ENCODE measurements at regions not wholly inside any gene's neighbourhood (a gene's known extent, or its start where the extent isn't known, plus 50 kb on each side); places are given as distances from the start of the nearest gene placed in this dataset.

DNA sequence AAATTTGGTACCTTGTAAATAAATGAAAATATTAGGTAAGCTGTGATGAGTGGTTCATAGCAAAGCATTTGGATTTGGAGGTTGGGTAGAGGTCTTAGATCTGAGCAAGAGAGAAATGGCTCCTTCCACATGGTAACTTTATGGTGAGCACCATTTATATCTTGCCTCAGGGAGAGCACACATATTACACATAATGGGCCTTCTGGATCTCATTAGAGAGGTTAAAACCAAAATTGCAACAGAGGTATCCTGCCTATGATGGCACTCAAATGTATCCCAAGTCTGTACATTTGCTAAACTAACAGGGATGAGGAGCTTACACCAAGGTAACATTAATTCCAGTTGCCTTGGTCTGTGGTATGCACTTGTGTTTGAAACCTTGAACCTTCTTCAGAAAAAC lies 87.1 kb upstream of the PUDP start:
- Histone ChIP-seq H3K36me3 (ENCODE audit: insufficient read depth, low read length) (no peaks in the 10 kb centered on the region), H3K4me1 (ENCODE audit: insufficient read depth, low read length) (no peaks in the 10 kb centered on the region), H3K4me3 (ENCODE audit: low read length) (no peak overlapping the region), H3K27me3 (ENCODE audit: insufficient read depth, low read length) (no peaks in the 10 kb centered on the region), H2AFZ (ENCODE audit: low read depth, low read length) (no peak overlapping the region), H3K9me3 (ENCODE audit: low read length) (no peaks in the 10 kb centered on the region)

DNA sequence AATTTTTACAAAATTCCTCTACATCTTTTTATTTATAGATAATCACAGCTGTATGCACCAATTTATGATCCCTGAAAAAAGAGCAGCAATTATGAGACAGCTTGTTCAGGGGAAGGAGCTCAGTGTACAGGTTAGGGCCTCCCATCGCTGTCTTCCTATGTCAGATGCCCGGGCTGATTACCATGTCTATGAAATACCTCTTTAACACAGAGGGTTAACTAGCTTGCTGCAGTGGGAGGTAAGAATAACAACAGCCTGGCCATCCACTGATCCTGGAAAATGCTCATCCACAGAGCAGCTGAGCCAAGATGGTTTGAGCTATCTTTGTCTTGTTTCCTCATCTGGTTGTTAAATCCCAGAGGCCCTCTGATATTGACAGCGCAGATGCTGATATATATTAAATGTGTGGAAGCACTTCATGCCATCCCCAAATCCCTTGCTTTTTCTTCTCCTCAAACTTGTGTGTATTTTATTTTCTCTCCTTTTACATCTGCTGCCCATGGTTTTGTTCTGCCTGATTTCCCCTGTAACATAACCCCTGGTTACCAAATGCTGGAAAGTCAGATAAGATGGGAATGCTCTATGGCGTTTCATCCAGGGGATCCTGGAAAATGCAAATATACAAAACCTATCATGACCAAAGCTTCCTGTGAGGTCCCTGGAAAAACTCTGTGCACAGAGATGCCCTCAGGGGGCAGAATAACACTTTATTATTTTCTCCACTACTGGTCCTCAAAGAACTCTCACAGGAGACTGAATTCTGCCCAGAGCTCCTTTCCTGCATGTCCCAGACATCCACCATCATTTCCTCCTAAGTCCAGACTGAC lies 85.8 kb upstream of the PUDP start:
- no peaks in the 10 kb centered on the region for H3K36me3 ChIP-seq (ENCODE audit: insufficient read depth, low read length)
- H3K27me3 ChIP-seq (ENCODE audit: insufficient read depth, low read length), result no peaks in the 10 kb centered on the region
- no peak overlapping the region for H2AFZ ChIP-seq (ENCODE audit: low read depth, low read length)
- H3K9me3 ChIP-seq (ENCODE audit: low read length), result no peaks in the 10 kb centered on the region
- H3K4me3 ChIP-seq (ENCODE audit: low read length), result no peak overlapping the region
- H3K4me1 ChIP-seq (ENCODE audit: insufficient read depth, low read length), result no peaks in the 10 kb centered on the region

- Histone ChIP-seq H3K27me3 (ENCODE audit: insufficient read depth, low read length) (no peaks in the 10 kb centered on the region), H3K4me3 (ENCODE audit: low read length) (no peak overlapping the region), H2AFZ (ENCODE audit: low read depth, low read length) (no peak overlapping the region)
These were observed 80.3 kb upstream of the PUDP start for GRCh38 chrX:7228226-7228625.

GRCh38 chrX:7225338-7225737 lies 77.4 kb upstream of the PUDP start:
- H3K36me3 ChIP-seq (ENCODE audit: insufficient read depth, low read length), result no peaks in the 10 kb centered on the region
- H3K9me3 ChIP-seq (ENCODE audit: low read length), result no peaks in the 10 kb centered on the region
- no peaks in the 10 kb centered on the region for H3K27me3 ChIP-seq (ENCODE audit: insufficient read depth, low read length)
- no peaks in the 10 kb centered on the region for H3K4me1 ChIP-seq (ENCODE audit: insufficient read depth, low read length)
- H3K4me3 ChIP-seq (ENCODE audit: low read length), result no peak overlapping the region
- H2AFZ ChIP-seq (ENCODE audit: low read depth, low read length), result no peak overlapping the region

More at GRCh38 chrX:7228226-7228625, 80.3 kb upstream of the PUDP start:
- Histone ChIP-seq H3K9me3 (ENCODE audit: low read length) (no peaks in the 10 kb centered on the region), H3K36me3 (ENCODE audit: insufficient read depth, low read length) (no peaks in the 10 kb centered on the region), H3K4me1 (ENCODE audit: insufficient read depth, low read length) (no peaks in the 10 kb centered on the region)

DNA sequence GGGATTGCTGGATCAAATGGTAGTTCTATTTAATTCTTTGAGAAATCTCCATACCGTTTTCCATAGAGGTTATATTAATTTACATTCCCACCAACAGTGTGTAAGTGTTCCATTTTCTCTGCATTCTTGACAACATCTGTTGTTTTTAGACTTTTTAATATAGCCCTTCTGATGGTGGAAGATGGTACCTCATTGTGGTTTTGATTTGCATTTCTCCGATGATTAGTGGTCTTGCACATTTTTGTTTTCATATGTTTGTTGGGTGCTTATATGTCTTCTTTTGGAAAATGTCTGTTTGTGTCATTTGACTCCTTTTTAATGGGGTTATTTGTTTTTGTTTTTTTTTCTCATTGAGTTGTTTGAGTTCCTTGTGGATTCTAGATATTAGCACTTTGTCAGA lies 75.3 kb upstream of the PUDP start:
- H3K4me1 ChIP-seq (ENCODE audit: insufficient read depth, low read length), result no peaks in the 10 kb centered on the region
- H3K9me3 ChIP-seq (ENCODE audit: low read length), result no peaks in the 10 kb centered on the region
- no peak overlapping the region for H2AFZ ChIP-seq (ENCODE audit: low read depth, low read length)
- H3K36me3 ChIP-seq (ENCODE audit: insufficient read depth, low read length), result no peaks in the 10 kb centered on the region
- H3K27me3 ChIP-seq (ENCODE audit: insufficient read depth, low read length), result no peaks in the 10 kb centered on the region
- H3K4me3 ChIP-seq (ENCODE audit: low read length), result no peak overlapping the region

DNA sequence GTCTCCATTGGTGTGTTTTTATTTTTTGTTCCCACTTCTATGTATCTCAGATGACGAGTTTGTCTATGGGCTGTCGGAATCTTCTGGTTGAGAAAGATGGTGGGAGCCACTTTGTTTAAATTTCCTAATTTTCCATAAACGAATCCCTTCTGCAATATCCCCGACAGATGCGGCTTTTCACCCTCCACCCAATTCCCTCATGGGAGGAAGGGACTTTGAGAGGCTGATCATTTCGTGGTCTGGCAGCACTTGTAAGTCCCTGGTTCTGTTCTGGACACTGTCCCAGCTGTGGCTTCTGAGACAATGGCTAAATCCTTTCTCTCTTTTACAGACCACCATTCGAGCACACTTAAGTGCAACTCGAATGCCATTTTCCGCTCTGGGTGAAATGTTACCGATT lies 72.2 kb upstream of the PUDP start:
- no peaks in the 10 kb centered on the region for H3K9me3 ChIP-seq (ENCODE audit: low read length)
- no peak overlapping the region for H3K4me3 ChIP-seq (ENCODE audit: low read length)
- H3K4me1 ChIP-seq (ENCODE audit: insufficient read depth, low read length), result no peaks in the 10 kb centered on the region
- no peaks in the 10 kb centered on the region for H3K27me3 ChIP-seq (ENCODE audit: insufficient read depth, low read length)
- no peaks in the 10 kb centered on the region for H3K36me3 ChIP-seq (ENCODE audit: insufficient read depth, low read length)
- no peak overlapping the region for H2AFZ ChIP-seq (ENCODE audit: low read depth, low read length)

GRCh38 chrX:7219153-7219705 lies 71.3 kb upstream of the PUDP start:
- Histone ChIP-seq H3K9me3 (ENCODE audit: low read length) (no peaks in the 10 kb centered on the region), H3K27me3 (ENCODE audit: insufficient read depth, low read length) (no peaks in the 10 kb centered on the region), H3K4me3 (ENCODE audit: low read length) (no peak overlapping the region), H3K36me3 (ENCODE audit: insufficient read depth, low read length) (no peaks in the 10 kb centered on the region), H2AFZ (ENCODE audit: low read depth, low read length) (no peak overlapping the region), H3K4me1 (ENCODE audit: insufficient read depth, low read length) (no peaks in the 10 kb centered on the region)

DNA sequence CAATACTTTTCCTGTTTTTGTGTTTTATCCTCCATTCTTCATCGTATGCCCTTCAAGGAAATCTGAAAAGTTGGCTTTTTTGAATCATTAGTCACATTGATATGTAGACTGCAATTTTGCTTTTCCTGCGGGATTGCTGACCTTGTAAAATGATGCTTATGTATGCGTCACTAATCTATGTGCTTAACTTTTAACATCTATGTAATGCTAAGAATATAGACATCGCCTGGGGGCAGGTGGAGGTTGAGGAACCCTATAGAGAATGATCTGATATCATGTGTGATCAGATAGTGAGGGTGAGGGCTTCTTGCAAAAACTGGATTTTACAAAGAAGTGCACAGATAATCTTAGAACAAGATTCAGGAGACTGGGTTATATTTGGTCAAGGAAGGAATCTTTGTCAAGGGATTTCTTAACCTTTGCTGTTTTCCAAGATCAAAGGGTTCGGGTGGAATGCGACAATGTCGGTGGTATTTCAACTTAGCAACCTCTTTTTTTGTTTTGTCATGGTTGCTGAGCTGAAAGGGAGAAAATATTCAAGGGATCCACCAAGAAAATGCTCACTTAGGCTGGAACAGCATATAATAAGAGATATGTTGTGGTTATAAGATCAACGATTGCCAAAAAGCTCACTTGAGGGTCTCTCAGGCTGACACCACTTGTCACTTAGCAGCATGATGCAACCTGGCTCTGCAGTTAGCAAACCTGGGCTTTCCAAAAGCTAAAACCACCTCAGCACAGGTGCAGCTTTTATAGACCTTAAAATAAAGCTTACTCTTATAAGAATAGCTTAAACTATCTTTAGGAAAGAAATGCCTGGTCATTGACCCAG lies 70.6 kb upstream of the PUDP start:
- Histone ChIP-seq H3K4me3 (ENCODE audit: low read length) (no peak overlapping the region), H3K4me1 (ENCODE audit: insufficient read depth, low read length) (no peaks in the 10 kb centered on the region), H2AFZ (ENCODE audit: low read depth, low read length) (no peak overlapping the region), H3K9me3 (ENCODE audit: low read length) (no peaks in the 10 kb centered on the region), H3K36me3 (ENCODE audit: insufficient read depth, low read length) (no peaks in the 10 kb centered on the region), H3K27me3 (ENCODE audit: insufficient read depth, low read length) (no peaks in the 10 kb centered on the region)

DNA sequence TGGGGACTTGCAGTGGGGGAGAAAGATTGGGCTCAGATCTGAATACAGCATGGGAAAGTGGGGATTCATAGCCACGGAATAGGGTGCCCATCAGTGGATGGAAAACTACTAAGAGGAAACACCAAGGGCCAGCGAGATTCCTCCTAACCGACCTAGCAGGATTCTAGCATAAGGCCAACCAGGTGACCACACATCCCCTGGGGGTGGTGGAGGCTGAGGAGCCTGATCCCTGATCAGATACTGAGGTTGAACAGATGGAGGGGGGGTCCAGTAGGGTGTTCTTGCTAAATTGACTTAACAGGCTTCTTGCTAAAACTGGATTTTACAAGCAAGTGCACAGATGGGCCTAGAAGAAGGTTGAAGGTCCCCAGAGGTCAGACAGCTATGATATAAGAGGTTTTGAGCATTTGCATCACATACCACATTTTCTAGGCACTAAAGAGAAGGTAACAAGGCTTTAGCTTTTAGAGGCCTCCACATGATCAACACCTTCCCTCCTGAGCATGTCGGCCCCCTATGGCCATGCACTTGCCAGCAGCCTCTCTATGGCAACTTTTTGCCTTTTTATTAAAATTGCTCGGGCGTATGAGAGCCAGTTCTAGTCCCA lies 69.1 kb upstream of the PUDP start:
- Histone ChIP-seq H3K9me3 (ENCODE audit: low read length) (no peaks in the 10 kb centered on the region), H3K36me3 (ENCODE audit: insufficient read depth, low read length) (no peaks in the 10 kb centered on the region), H3K4me1 (ENCODE audit: insufficient read depth, low read length) (no peaks in the 10 kb centered on the region), H3K4me3 (ENCODE audit: low read length) (no peak overlapping the region), H3K27me3 (ENCODE audit: insufficient read depth, low read length) (no peaks in the 10 kb centered on the region), H2AFZ (ENCODE audit: low read depth, low read length) (no peak overlapping the region)

DNA sequence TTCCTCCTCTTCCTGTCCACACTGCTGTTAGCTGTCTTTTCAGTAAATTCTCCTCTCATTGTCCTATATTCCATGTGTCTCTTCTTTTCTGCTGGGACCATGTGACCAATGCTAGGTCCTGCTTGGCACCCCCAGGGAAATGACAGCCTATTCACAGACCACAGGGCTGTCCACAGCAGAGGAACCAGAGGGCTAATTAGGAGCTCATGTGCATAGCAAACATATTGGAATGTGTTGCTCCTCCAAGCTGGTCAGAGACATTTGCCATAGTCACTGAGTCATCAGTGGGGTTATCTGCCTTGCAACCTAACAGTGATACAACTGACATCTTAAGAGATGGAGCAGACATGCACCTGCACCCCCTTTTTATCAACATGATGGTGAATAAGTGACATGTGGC lies 67.9 kb upstream of the PUDP start:
- H3K36me3 ChIP-seq (ENCODE audit: insufficient read depth, low read length), result no peaks in the 10 kb centered on the region
- H2AFZ ChIP-seq (ENCODE audit: low read depth, low read length), result no peak overlapping the region
- H3K4me3 ChIP-seq (ENCODE audit: low read length), result no peak overlapping the region
- H3K27me3 ChIP-seq (ENCODE audit: insufficient read depth, low read length), result no peaks in the 10 kb centered on the region
- no peaks in the 10 kb centered on the region for H3K4me1 ChIP-seq (ENCODE audit: insufficient read depth, low read length)
- H3K9me3 ChIP-seq (ENCODE audit: low read length), result no peaks in the 10 kb centered on the region

GRCh38 chrX:7214251-7214650 lies 66.3 kb upstream of the PUDP start:
- Histone ChIP-seq H2AFZ (ENCODE audit: low read depth, low read length) (no peak overlapping the region), H3K4me1 (ENCODE audit: insufficient read depth, low read length) (no peaks in the 10 kb centered on the region), H3K9me3 (ENCODE audit: low read length) (no peaks in the 10 kb centered on the region)

DNA sequence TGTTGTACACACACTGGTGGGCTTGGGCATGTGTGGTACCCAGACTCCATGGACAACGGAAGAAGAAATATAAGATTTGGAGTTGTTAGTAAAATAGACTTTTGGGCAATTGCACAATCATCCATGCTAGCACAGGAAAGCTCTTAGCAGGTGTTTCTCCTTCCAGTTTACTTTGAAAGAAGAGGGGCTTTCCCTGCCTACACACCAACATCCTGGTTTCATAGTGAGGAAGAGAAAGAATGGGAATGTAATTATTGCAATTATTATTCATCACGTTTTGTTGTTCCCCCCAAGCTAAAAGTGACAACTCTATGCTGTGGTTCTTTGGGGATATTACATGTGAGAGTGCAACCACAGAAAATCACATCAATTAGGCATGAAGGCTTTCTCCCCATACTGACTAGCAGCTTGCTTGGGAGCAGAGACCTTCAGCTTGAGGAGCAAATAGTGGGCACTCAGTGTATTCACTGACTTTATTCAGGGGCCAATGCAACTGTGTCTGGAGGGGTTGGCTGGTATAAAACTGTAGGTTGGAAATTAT lies 57.2 kb upstream of the PUDP start:
- no peaks in the 10 kb centered on the region for H3K9me3 ChIP-seq (ENCODE audit: low read length)
- H3K4me1 ChIP-seq (ENCODE audit: insufficient read depth, low read length), result no peaks in the 10 kb centered on the region
- no peaks in the 10 kb centered on the region for H3K36me3 ChIP-seq (ENCODE audit: insufficient read depth, low read length)
- no peak overlapping the region for H2AFZ ChIP-seq (ENCODE audit: low read depth, low read length)
- H3K27me3 ChIP-seq (ENCODE audit: insufficient read depth, low read length), result no peaks in the 10 kb centered on the region
- H3K4me3 ChIP-seq (ENCODE audit: low read length), result no peak overlapping the region

More at GRCh38 chrX:7214251-7214650, 66.3 kb upstream of the PUDP start:
- Histone ChIP-seq H3K4me3 (ENCODE audit: low read length) (no peak overlapping the region), H3K36me3 (ENCODE audit: insufficient read depth, low read length) (no peaks in the 10 kb centered on the region), H3K27me3 (ENCODE audit: insufficient read depth, low read length) (no peaks in the 10 kb centered on the region)

- H3K4me3 ChIP-seq (ENCODE audit: low read length), result no peak overlapping the region
These were observed 56.7 kb upstream of the PUDP start for GRCh38 chrX:7204619-7205018.

More at GRCh38 chrX:7204619-7205018, 56.7 kb upstream of the PUDP start:
- no peaks in the 10 kb centered on the region for H3K4me1 ChIP-seq (ENCODE audit: insufficient read depth, low read length)
- H3K27me3 ChIP-seq (ENCODE audit: insufficient read depth, low read length), result no peaks in the 10 kb centered on the region
- no peak overlapping the region for H2AFZ ChIP-seq (ENCODE audit: low read depth, low read length)
- H3K9me3 ChIP-seq (ENCODE audit: low read length), result no peaks in the 10 kb centered on the region
- no peaks in the 10 kb centered on the region for H3K36me3 ChIP-seq (ENCODE audit: insufficient read depth, low read length)

Data from neuron (in vitro differentiated cells).